Inflammatory macrophage treated with lipopolysaccharide for 1 hour (primary cell): ENCODE measurements at regions not wholly inside any gene's neighbourhood (a gene's known extent, or its start where the extent isn't known, plus 50 kb on each side); places are given as distances from the start of the nearest gene placed in this dataset.
A peak's percentile ranks its signal among the peaks of the same experiment; 100 is the strongest.
"Not testable (repeated sequence)": the region's sequence is repeated elsewhere in the genome, so short reads cannot be mapped to it uniquely, and the experiment has no call there.

Experiments
- DNase-seq, 2 donors: peaks; one replicate each; pipeline ENCODE4 v3.0.0-alpha.2; 2020 to 2022

- not testable (repeated sequence) for DNase-seq
Observed at GRCh38 chr7:138221388-138221787, 145.1 kb downstream of the AKR1D1 start.

GRCh38 chr7:138223402-138223879 lies 147.2 kb downstream of the AKR1D1 start:
- no peak for DNase-seq

- DNase-seq = peak in 1 of 2 donors; percentile 10
Observed at GRCh38 chr7:138226001-138226476, 149.8 kb downstream of the AKR1D1 start.

GRCh38 chr7:138226745-138227279 lies 150.6 kb downstream of the AKR1D1 start:
- DNase-seq = no peak

- no peak for DNase-seq
Observed at GRCh38 chr7:138228119-138228518, 151.9 kb downstream of the AKR1D1 start.

GRCh38 chr7:138228769-138229168 lies 152.5 kb downstream of the AKR1D1 start:
- DNase-seq = no peak

- DNase-seq = no peak
Observed at GRCh38 chr7:138233189-138233588, 156.9 kb downstream of the AKR1D1 start.

- no peak for DNase-seq
Observed at GRCh38 chr7:138235207-138235606, 158.9 kb downstream of the AKR1D1 start.

GRCh38 chr7:138237995-138238394 lies 161.7 kb downstream of the AKR1D1 start:
- no peak for DNase-seq

- peak; percentile 46 to 55 for DNase-seq
Observed at GRCh38 chr7:138238734-138239659, 162.7 kb downstream of the AKR1D1 start.

GRCh38 chr7:138243430-138243829 lies 167.2 kb downstream of the AKR1D1 start:
- no peak for DNase-seq

- DNase-seq = no peak
Observed at GRCh38 chr7:138243836-138244235, 167.6 kb downstream of the AKR1D1 start.

GRCh38 chr7:138244606-138245005 lies 168.3 kb downstream of the AKR1D1 start:
- DNase-seq = no peak

- DNase-seq = no peak
Observed at GRCh38 chr7:138245216-138245615, 169.0 kb downstream of the AKR1D1 start.

- DNase-seq = peak; percentile 31 to 61
Observed at GRCh38 chr7:138245682-138246081, 169.4 kb downstream of the AKR1D1 start.

GRCh38 chr7:138246428-138246827 lies 170.2 kb downstream of the AKR1D1 start:
- DNase-seq = no peak

GRCh38 chr7:138247081-138247480 lies 170.8 kb downstream of the AKR1D1 start:
- no peak for DNase-seq

GRCh38 chr7:138247568-138248333 lies 171.5 kb downstream of the AKR1D1 start:
- no peak for DNase-seq

- DNase-seq = no peak
Observed at GRCh38 chr7:138248609-138249008, 172.3 kb downstream of the AKR1D1 start.

GRCh38 chr7:138249975-138250374 lies 173.7 kb downstream of the AKR1D1 start:
- no peak for DNase-seq

- not testable (repeated sequence) for DNase-seq
Observed at GRCh38 chr7:138252666-138253065, 176.4 kb downstream of the AKR1D1 start.

- DNase-seq = no peak
Observed at GRCh38 chr7:138254444-138254843, 178.2 kb downstream of the AKR1D1 start.
